Activated CD8-positive, alpha-beta T cell treated with anti-CD3 and anti-CD28 coated beads for 36 hours (primary cell): ENCODE measurements at regions not wholly inside any gene's neighbourhood (a gene's known extent, or its start where the extent isn't known, plus 50 kb on each side); places are given as distances from the start of the nearest gene placed in this dataset.

Source experiments
- ATAC-seq: fragments of 200-7000 bp; cut with Tn5 transposase; one replicate; pipeline ENCODE4 v1.10.0; 2021; ENCODE audit warnings: mild to moderate bottlenecking, moderate library complexity
- CTCF ChIA-PET: fragments of 350-600 bp; sonication (Branson Sonifier 250); formaldehyde crosslinking; loops from one replicate; lab custom pipeline; 2021; ENCODE audit warnings: antibody characterized with exemption; lab: Charles Lee
- POLR2A ChIA-PET: fragments of 350-600 bp; sonication (Branson Sonifier 250); formaldehyde crosslinking; loops from one replicate; lab custom pipeline; 2021; ENCODE audit warnings: antibody characterized with exemption; lab: Charles Lee
- DNase-seq: peaks from one replicate; pipeline ENCODE4 v3.0.0-alpha.2; 2020
- H3K27ac Mint-ChIP-seq: one replicate; pipeline ENCODE4 v1.8.0; 2021; ENCODE audit warnings: mild to moderate bottlenecking, mixed read lengths
- H3K27me3 Mint-ChIP-seq: one replicate; pipeline ENCODE4 v1.8.0; 2021; ENCODE audit warnings: mixed read lengths
- H3K36me3 Mint-ChIP-seq: one replicate; pipeline ENCODE4 v1.8.0; 2021; ENCODE audit warnings: low read depth, mixed read lengths
- H3K4me1 Mint-ChIP-seq: one replicate; pipeline ENCODE4 v1.8.0; 2021; ENCODE audit warnings: low read depth, mixed read lengths
- H3K4me3 Mint-ChIP-seq: one replicate; pipeline ENCODE4 v1.8.0; 2021; ENCODE audit warnings: mild to moderate bottlenecking, moderate library complexity, mixed read lengths
- H3K9me3 Mint-ChIP-seq: one replicate; pipeline ENCODE4 v1.8.0; 2021; ENCODE audit warnings: mixed read lengths
- intact Hi-C: fragments of 100-400 bp; cut with micrococcal nuclease; formaldehyde crosslinking; loops from one replicate; pipeline ENCODE4 v1.10.0; 2022
- TF ChIP-seq, protein P1 (sequence below): fragments of 200-600 bp; IDR thresholded peaks from one replicate; pipeline ENCODE4 v1.8.0; 2022; ENCODE audit warnings: antibody characterized with exemption, mild to moderate bottlenecking

DNA sequence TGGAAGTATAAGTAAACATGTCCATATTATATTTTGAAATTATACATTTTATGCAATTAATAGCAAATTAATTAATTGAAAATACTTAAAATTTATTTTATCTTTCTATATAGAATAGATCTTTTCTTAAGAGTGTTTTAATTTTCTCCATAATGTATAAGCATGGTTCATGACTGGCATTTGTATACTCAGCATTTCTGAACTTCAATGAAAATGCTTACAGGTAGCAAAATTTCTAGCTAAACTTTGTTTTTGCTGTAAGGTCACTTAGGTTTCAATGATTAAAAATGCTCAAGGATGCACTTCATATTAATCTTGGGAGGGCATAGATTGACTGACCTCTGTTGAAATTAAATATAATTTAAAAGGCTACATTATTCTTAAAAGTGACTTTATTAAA, 1108.1 kb downstream of the BRINP3 start:
- Mint-ChIP-seq H3K27ac (no peak overlapping the region), H3K27me3 (no peaks in the 10 kb centered on the region), H3K4me3 (no peak overlapping the region), H3K36me3 (no peaks in the 10 kb centered on the region), H3K9me3 (peaks cover 8% of the 10 kb centered on the region), H3K4me1 (no peaks in the 10 kb centered on the region)
- no peak for ATAC-seq
- POLR2A ChIA-PET = no interaction called here
- intact Hi-C loops = no loop called here
- TF ChIP-seq, protein P1, sequence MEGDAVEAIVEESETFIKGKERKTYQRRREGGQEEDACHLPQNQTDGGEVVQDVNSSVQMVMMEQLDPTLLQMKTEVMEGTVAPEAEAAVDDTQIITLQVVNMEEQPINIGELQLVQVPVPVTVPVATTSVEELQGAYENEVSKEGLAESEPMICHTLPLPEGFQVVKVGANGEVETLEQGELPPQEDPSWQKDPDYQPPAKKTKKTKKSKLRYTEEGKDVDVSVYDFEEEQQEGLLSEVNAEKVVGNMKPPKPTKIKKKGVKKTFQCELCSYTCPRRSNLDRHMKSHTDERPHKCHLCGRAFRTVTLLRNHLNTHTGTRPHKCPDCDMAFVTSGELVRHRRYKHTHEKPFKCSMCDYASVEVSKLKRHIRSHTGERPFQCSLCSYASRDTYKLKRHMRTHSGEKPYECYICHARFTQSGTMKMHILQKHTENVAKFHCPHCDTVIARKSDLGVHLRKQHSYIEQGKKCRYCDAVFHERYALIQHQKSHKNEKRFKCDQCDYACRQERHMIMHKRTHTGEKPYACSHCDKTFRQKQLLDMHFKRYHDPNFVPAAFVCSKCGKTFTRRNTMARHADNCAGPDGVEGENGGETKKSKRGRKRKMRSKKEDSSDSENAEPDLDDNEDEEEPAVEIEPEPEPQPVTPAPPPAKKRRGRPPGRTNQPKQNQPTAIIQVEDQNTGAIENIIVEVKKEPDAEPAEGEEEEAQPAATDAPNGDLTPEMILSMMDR = no peak
- CTCF ChIA-PET = no interaction called here
- no peak for DNase-seq

DNA sequence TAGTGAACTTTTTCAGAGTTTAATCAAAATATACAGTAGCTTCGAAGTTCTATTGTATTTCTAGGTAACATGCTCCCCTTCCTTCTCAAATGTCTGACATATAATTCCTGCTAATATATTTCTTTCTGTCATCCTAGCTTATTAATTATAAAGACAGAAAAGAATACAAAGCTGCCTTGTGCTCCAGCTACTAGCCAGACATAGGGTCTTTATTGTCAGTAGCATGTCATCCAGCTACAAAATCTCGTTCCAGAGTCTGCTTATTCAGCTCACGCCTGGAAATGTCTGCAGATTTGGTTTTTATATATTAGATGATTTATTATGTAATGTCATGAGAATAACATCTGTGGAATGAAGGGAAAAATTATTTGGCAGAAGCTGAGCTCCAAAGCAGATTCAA, 1102.8 kb downstream of the BRINP3 start:
- TF ChIP-seq, protein P1 = no peak
- no peak for DNase-seq
- Mint-ChIP-seq H3K27ac (no peak overlapping the region), H3K27me3 (no peaks in the 10 kb centered on the region), H3K4me3 (no peak overlapping the region), H3K9me3 (peaks cover 11% of the 10 kb centered on the region), H3K36me3 (no peaks in the 10 kb centered on the region), H3K4me1 (no peaks in the 10 kb centered on the region)
- no peak for ATAC-seq
- ChIA-PET CTCF (no interaction called here), POLR2A (no interaction called here)
- intact Hi-C loops = no loop called here

DNA sequence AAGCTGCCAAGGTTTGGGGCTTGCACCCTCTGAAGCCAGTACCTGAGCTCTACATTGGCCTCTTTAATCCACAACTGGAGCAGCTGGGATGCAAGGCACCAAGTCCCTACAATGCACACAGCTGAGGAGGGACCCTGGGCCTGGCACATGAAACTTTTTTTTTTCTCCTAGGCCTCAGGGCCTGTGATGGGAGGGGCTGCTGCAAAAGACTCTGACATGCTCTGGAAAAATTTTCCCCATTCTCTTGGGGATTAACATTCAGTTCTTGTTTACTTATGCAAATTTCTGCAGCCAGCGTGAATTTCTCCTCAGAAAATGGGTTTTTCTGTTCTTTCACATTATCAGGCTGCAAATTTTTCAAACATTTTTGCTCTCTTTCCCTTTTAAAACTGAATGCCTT, 1072.2 kb downstream of the BRINP3 start:
- ChIA-PET POLR2A (no interaction called here), CTCF (no interaction called here)
- H3K36me3 Mint-ChIP-seq = no peaks in the 10 kb centered on the region
- H3K4me1 Mint-ChIP-seq = no peaks in the 10 kb centered on the region
- ATAC-seq (no peak), DNase-seq (no peak)
- H3K27me3 Mint-ChIP-seq = no peaks in the 10 kb centered on the region
- TF ChIP-seq, protein P1 = no peak
- H3K27ac Mint-ChIP-seq = no peak overlapping the region
- H3K4me3 Mint-ChIP-seq = no peak overlapping the region
- intact Hi-C loops = no loop called here
- H3K9me3 Mint-ChIP-seq = peaks cover 8% of the 10 kb centered on the region

DNA sequence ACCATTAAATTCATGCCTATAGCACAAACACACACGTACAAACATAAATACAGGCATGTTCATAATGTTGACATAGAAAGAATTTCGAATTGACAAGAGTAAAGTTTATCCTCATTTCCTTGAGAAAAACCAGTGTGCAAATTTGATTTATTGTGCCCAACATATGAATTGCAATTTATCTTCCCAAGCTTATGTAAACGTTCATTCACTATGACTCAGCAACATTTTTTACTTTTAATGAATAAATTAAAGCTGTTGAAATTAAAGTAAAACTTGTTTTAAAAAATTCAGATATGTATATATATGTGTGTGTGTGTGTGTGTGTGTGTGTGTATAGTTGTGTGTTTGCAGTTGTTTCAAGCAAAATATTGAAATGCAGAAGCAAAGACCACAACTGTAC, 1067.9 kb downstream of the BRINP3 start:
- intact Hi-C loops = no loop called here
- DNase-seq = no peak
- Mint-ChIP-seq H3K27ac (no peak overlapping the region), H3K36me3 (no peaks in the 10 kb centered on the region), H3K4me1 (no peaks in the 10 kb centered on the region), H3K9me3 (peaks cover 12% of the 10 kb centered on the region), H3K27me3 (no peaks in the 10 kb centered on the region), H3K4me3 (no peak overlapping the region)
- ChIA-PET CTCF (no interaction called here), POLR2A (no interaction called here)
- no peak for ATAC-seq
- TF ChIP-seq, protein P1 = no peak

DNA sequence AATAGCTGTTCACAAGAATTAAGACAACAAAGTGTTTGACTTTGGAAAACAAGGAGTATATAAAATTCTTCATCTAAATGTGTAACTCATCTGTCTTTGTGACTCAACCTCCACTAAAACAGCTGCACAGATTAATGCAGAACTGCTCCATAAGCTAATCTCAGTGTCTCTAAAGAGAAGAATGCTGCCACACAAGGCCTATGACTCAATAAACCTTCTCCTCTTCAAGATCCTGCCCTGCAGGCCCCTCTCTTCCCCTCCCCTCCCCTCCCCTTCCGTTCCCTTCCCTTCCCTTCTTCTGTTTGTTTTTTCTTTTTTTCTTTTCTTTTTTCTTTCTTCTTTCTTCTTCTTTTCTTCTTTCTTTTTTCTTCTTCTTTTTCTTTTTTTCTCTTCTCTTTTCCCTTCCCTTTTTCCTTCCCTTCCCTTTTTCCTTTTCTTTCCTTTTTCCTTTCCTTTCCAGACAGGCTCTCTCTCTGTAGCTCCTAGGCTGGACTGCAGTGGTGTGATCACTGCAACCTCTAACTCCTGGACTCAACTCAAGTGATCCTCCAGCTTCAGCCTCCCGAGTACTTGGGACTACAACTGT, 1052.8 kb downstream of the BRINP3 start:
- H3K27ac Mint-ChIP-seq = no peak overlapping the region
- ATAC-seq (no peak), DNase-seq (no peak)
- H3K27me3 Mint-ChIP-seq = no peaks in the 10 kb centered on the region
- no peak overlapping the region for H3K4me3 Mint-ChIP-seq
- no peaks in the 10 kb centered on the region for H3K4me1 Mint-ChIP-seq
- no peaks in the 10 kb centered on the region for H3K36me3 Mint-ChIP-seq
- TF ChIP-seq, protein P1 = no peak
- H3K9me3 Mint-ChIP-seq = peaks cover 6% of the 10 kb centered on the region
- POLR2A ChIA-PET = no interaction called here
- intact Hi-C loops = no loop called here
- CTCF ChIA-PET = no interaction called here
